Muscle of leg (tissue), 3 donors: ENCODE measurements at regions not wholly inside any gene's neighbourhood (a gene's known extent, or its start where the extent isn't known, plus 50 kb on each side); places are given as distances from the start of the nearest gene placed in this dataset.

Experiments
- DNase-seq: peaks from one replicate; pipeline ENCODE4 v3.0.0; 2013
- H3K27ac ChIP-seq: one replicate; pipeline ENCODE4 v1.5.1; 2013; ENCODE audit warnings: mild to moderate bottlenecking, low read length, control low read depth
- H3K27me3 ChIP-seq: one replicate; pipeline ENCODE4 v1.6.1; 2013; ENCODE audit warnings: low read length; ENCODE audit not compliant: control insufficient read depth, insufficient read depth
- H3K36me3 ChIP-seq: one replicate; pipeline ENCODE4 v1.6.1; 2013; ENCODE audit warnings: low read length; ENCODE audit not compliant: control insufficient read depth, insufficient read depth
- H3K4me1 ChIP-seq: one replicate; pipeline ENCODE4 v1.6.1; 2013; ENCODE audit warnings: low read length; ENCODE audit not compliant: control insufficient read depth, insufficient read depth
- H3K4me3 ChIP-seq: one replicate; pipeline ENCODE4 v1.5.1; 2013; ENCODE audit warnings: low read length, control low read depth
- H3K9me3 ChIP-seq: replicated peaks from 2 replicates; pipeline ENCODE4 v1.6.1; 2013; ENCODE audit warnings: low read depth, low read length; ENCODE audit not compliant: control insufficient read depth
- WGBS: methylation state at CpG from one replicate; pipeline ENCODE4 v1.1.5; 2013; ENCODE audit warnings: missing lambda C conversion rate; ENCODE audit not compliant: insufficient coverage; 5-methylcytosine and 5-hydroxymethylcytosine counted together

- 100% methylated on average over 1 of the region's 3 CpGs for WGBS
- no peak overlapping the region for H3K4me3 ChIP-seq
- no peaks in the 10 kb centered on the region for H3K9me3 ChIP-seq
- no peaks in the 10 kb centered on the region for H3K27me3 ChIP-seq
- DNase-seq = no peak
- no peaks in the 10 kb centered on the region for H3K4me1 ChIP-seq
- H3K36me3 ChIP-seq = no peaks in the 10 kb centered on the region
- H3K27ac ChIP-seq = no peak overlapping the region
These were observed 336.6 kb downstream of the SIPA1L2 start for GRCh38 chr1:232293361-232293760.

DNA sequence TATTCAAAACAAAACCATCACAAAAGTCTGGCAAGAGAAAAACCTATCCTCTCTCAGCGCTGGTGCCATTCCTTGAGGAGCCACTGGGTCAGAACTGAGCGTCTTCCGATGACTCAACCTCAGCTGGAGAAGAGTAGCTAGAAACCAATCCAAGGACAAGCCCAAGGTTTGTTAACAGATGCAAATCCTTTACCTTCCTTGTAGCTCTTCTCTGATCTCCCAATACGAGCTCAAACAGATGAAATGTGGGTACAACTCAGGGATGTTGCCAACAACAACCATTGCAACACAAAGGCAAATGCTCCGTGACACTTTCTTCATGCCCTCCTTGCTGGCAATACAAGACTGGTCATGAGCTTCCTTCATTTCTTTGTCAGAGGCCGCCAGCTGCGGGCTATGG, 337.1 kb downstream of the SIPA1L2 start:
- 98% methylated on average over 7 of the region's 7 CpGs for WGBS
- no peaks in the 10 kb centered on the region for H3K4me1 ChIP-seq
- no peak for DNase-seq
- no peak overlapping the region for H3K4me3 ChIP-seq
- H3K27me3 ChIP-seq = no peaks in the 10 kb centered on the region
- no peak overlapping the region for H3K27ac ChIP-seq
- H3K36me3 ChIP-seq = no peaks in the 10 kb centered on the region
- H3K9me3 ChIP-seq = no peaks in the 10 kb centered on the region

DNA sequence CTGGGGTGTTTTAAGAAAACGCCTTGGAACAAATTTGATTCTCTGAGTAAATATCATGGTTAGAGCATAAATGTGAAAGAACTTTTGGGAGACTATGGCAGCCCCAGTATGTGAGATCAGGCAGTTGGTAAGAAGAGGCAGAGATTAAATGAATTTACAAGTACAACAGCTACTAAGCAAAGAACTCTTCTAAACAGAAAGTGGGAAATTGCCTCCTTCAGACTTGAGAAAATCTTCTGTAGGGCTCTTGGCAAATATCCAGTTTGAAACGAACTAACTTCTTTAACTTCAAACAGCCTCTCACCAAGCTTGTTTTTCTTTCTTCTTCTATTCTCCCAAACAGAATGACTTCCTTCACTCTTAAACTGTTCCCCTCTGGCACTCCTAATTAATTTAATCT, 337.7 kb downstream of the SIPA1L2 start:
- H3K27me3 ChIP-seq = no peaks in the 10 kb centered on the region
- DNase-seq = peak; percentile 56
- 33% methylated on average over 1 of the region's 2 CpGs for WGBS
- H3K36me3 ChIP-seq = no peaks in the 10 kb centered on the region
- H3K4me1 ChIP-seq = no peaks in the 10 kb centered on the region
- H3K27ac ChIP-seq = no peak overlapping the region
- H3K9me3 ChIP-seq = no peaks in the 10 kb centered on the region
- no peak overlapping the region for H3K4me3 ChIP-seq

DNA sequence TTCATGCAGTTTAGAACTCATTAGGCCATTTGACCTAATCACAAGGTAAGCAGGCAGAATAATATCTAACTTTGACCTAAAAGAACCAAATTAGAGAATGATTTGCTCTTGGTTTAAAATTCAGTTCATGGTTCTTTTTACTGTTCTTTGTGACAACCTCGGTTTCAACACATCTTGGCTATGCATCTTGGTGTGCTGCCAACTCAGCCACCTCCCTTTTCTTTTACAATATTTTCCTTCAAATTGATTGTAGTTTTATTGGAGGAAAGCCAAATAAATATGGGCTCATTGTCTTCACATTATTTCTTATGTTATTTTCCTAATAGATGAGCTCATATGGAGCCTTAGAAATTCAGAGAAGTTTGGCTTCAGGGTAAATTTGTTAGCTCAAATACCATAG, 338.3 kb downstream of the SIPA1L2 start:
- H3K4me3 ChIP-seq = no peak overlapping the region
- no peaks in the 10 kb centered on the region for H3K4me1 ChIP-seq
- H3K27me3 ChIP-seq = no peaks in the 10 kb centered on the region
- H3K27ac ChIP-seq = peak overlapping the region; percentile 53
- DNase-seq = peak; percentile 87
- no peaks in the 10 kb centered on the region for H3K36me3 ChIP-seq
- no peaks in the 10 kb centered on the region for H3K9me3 ChIP-seq
- WGBS = no CpG with 5 or more reads among the region's 1 CpG

DNA sequence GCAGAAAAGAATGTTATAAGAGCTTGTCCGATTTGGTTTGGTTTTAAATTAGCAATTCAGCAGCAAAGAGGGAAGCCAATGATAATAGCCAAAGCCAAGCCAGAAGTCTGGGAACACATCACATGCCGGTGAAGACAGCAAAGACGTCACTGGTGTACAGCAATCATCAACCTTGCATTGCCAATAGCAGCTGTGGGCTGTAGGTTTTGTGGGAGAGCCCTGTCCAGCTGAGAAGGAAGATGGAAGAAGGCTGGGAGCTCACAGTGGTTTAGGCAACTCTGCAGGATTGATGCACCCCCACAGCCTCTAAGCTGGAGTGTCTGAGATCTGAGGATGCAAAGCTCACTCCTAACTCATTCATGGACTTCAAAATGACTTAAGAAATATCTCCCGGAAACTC, 338.7 kb downstream of the SIPA1L2 start:
- Histone ChIP-seq H3K4me1 (no peaks in the 10 kb centered on the region), H3K4me3 (no peak overlapping the region), H3K27ac (peak overlapping the region; percentile 53), H3K9me3 (no peaks in the 10 kb centered on the region), H3K36me3 (no peaks in the 10 kb centered on the region), H3K27me3 (no peaks in the 10 kb centered on the region)
- WGBS = 49% methylated on average over 3 of the region's 4 CpGs
- DNase-seq = peak; percentile 70

DNA sequence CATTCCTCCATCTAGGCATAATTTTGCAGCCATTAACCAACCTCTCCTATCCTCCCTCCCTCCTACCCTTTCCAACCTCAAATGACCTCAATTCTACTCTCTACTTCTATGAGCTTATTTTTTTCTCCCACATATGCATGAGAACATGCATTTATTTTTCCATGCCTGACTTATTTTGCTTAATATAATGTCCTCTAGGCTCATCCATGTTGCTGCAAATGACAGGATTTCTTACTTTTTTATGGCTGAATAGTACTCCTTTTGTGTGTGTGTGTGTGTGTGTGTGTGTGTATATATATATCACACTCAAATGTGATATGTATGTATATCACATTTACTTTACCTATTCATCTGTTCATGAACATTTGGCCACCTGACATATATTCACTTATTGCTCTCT, 339.4 kb downstream of the SIPA1L2 start:
- Histone ChIP-seq H3K4me3 (no peak overlapping the region), H3K27ac (no peak overlapping the region), H3K27me3 (no peaks in the 10 kb centered on the region)

DNA sequence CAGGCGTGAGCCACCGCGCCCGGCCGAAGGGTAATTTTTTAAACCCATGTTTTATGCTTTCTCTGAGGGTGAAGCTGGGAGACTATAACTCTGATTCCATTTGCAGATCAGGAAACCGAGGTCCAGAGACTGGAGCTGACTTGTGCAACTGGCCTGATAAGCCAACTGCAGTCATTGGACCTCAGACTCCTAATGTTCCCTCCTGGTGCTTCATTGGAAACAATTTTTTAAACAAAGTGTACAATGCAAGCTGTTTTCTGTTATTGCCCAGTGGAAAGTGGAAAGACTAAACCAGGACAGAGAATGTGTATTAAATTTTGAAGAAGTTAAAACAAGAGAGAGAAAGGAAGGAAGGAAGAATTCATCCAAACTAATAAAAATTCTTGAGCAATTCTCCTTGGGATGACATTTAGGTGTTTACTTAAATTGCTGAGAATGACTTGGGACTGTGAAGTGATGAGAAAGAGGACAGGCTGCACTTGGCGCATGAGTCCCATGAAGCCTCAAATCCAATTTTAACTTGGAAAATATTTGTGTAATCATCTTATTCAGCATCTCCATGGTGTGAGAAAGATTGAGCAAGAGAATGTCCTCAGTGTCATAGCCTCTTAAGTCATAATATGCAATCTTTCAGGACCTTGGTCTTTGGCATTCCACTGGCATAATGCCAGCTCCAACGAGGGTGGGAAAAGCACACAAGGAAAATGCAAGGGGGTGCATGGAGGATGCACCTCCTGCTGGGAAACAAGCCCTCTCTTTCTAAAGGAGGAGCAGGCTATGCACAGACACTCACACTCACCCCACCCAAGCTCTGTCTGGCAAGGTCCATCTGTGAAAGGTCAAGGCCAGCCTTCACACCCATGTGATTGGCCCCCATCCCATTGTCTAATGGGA, 342.0 kb downstream of the SIPA1L2 start:
- DNase-seq = peak; percentile 67
- Histone ChIP-seq H3K9me3 (no peaks in the 10 kb centered on the region), H3K36me3 (no peaks in the 10 kb centered on the region), H3K4me1 (peaks cover 9% of the 10 kb centered on the region), H3K27me3 (no peaks in the 10 kb centered on the region), H3K4me3 (no peak overlapping the region), H3K27ac (no peak overlapping the region)
- 60% methylated on average over 1 of the region's 8 CpGs for WGBS

More for the DNA sequence above, 339.4 kb downstream of the SIPA1L2 start:
- H3K4me1 ChIP-seq = no peaks in the 10 kb centered on the region
- no peaks in the 10 kb centered on the region for H3K9me3 ChIP-seq
- H3K36me3 ChIP-seq = no peaks in the 10 kb centered on the region
- DNase-seq = no peak

DNA sequence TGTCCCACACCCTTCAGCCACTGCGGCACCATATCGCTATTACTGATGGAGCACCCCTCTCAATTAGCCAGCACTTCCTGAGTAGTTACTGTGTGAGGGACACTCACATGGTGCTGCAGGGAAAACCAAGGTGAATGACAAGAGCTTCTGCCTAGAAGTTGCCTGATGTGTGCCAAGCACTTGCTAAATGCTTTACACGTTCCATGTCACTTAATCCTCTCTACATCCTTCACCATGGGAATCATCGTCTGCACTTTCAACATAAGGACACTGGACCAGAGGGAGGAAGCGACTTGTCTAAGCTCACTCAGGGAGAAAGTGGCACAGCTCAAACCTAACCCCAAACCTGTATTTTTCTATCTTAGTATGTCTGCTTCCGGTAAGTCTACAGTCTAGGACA, 344.8 kb downstream of the SIPA1L2 start:
- H3K27me3 ChIP-seq = no peaks in the 10 kb centered on the region
- WGBS = 76% methylated on average over 3 of the region's 6 CpGs
- no peak for DNase-seq
- no peaks in the 10 kb centered on the region for H3K36me3 ChIP-seq
- H3K4me3 ChIP-seq = no peak overlapping the region
- H3K27ac ChIP-seq = no peak overlapping the region
- H3K4me1 ChIP-seq = peaks cover 9% of the 10 kb centered on the region
- H3K9me3 ChIP-seq = no peaks in the 10 kb centered on the region

DNA sequence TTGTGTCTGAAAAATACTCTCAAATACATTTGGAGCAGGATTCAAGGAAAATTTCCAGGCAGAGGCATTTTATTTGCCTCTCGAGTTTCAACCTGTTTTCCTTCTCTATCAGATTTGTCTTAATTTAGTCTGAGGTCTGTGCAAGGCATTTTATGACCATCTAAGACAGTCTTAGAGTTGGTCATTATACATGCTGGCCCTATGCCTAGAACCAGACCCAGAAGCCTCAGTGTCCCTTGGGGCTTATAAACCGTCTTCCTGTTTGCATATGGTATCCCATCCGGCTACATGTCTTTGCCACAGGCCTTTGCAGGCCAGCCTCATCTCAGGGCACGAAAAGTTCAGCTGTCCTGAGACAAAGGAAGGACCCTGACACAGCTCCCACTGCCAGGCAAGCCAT, 346.1 kb downstream of the SIPA1L2 start:
- no peaks in the 10 kb centered on the region for H3K9me3 ChIP-seq
- no peaks in the 10 kb centered on the region for H3K27me3 ChIP-seq
- 16% methylated on average over 3 of the region's 4 CpGs for WGBS
- H3K27ac ChIP-seq = no peak overlapping the region
- H3K36me3 ChIP-seq = no peaks in the 10 kb centered on the region
- H3K4me3 ChIP-seq = no peak overlapping the region
- peaks cover 9% of the 10 kb centered on the region for H3K4me1 ChIP-seq
- peak; percentile 33 for DNase-seq

- H3K4me1 ChIP-seq = peaks cover 9% of the 10 kb centered on the region
- no peaks in the 10 kb centered on the region for H3K36me3 ChIP-seq
- H3K4me3 ChIP-seq = no peak overlapping the region
- no CpG with 5 or more reads among the region's 1 CpG for WGBS
- DNase-seq = no peak
- H3K27me3 ChIP-seq = no peaks in the 10 kb centered on the region
- H3K27ac ChIP-seq = no peak overlapping the region
- H3K9me3 ChIP-seq = no peaks in the 10 kb centered on the region
These were observed 347.4 kb downstream of the SIPA1L2 start for GRCh38 chr1:232282498-232282897.

GRCh38 chr1:232280910-232281309, 349.0 kb downstream of the SIPA1L2 start:
- Histone ChIP-seq H3K27me3 (no peaks in the 10 kb centered on the region), H3K9me3 (no peaks in the 10 kb centered on the region), H3K4me1 (peaks cover 9% of the 10 kb centered on the region), H3K36me3 (no peaks in the 10 kb centered on the region), H3K27ac (no peak overlapping the region), H3K4me3 (no peak overlapping the region)
- 69% methylated on average over 2 of the region's 4 CpGs for WGBS
- DNase-seq = no peak
